NT2/D1 (cell line): ENCODE measurements at regions not wholly inside any gene's neighbourhood (a gene's known extent, or its start where the extent isn't known, plus 50 kb on each side); places are given as distances from the start of the nearest gene placed in this dataset.
A peak's percentile ranks its signal among the peaks of the same experiment; 100 is the strongest.

Source experiments
- DNase-seq: peaks from one replicate; pipeline ENCODE4 v3.0.0-alpha.2; 2011; ENCODE audit warnings: low read depth, low spot score
- H3K27me3 ChIP-seq: 2 replicates; pipeline ENCODE4 v1.6.0; 2011; ENCODE audit warnings: mild to moderate bottlenecking; ENCODE audit not compliant: insufficient read length, insufficient read depth
- H3K36me3 ChIP-seq: 2 replicates; pipeline ENCODE4 v1.6.1; 2011; ENCODE audit warnings: mild to moderate bottlenecking, low read length, mixed read lengths; ENCODE audit not compliant: insufficient read depth, insufficient read length
- H3K4me1 ChIP-seq: 2 replicates; pipeline ENCODE4 v1.5.1; 2011; ENCODE audit not compliant: insufficient read depth, insufficient read length
- H3K4me3 ChIP-seq: 2 replicates; pipeline ENCODE4 v1.5.1; 2011; ENCODE audit warnings: low read depth; ENCODE audit not compliant: insufficient read length
- H3K9ac ChIP-seq: 2 replicates; pipeline ENCODE4 v1.6.0; 2011; ENCODE audit warnings: low read depth; ENCODE audit not compliant: insufficient read length
- H3K9me3 ChIP-seq: 2 replicates; pipeline ENCODE4 v1.5.1; 2011; ENCODE audit warnings: mild to moderate bottlenecking, low read length; ENCODE audit not compliant: insufficient read depth
- SUZ12 ChIP-seq: IDR thresholded peaks from 2 replicates; pipeline ENCODE4 v1.6.1; 2011; ENCODE audit not compliant: insufficient read length, insufficient read depth; ENCODE audit errors: extremely low read depth
- YY1 ChIP-seq: IDR thresholded peaks from 2 replicates; pipeline ENCODE4 v1.6.1; 2011; ENCODE audit not compliant: insufficient read length, insufficient read depth
- ZNF274 ChIP-seq: IDR thresholded peaks from 2 replicates; pipeline ENCODE4 v1.6.1; 2011; ENCODE audit warnings: mild to moderate bottlenecking, low read depth, low read length

- no peak for DNase-seq
- no peaks in the 10 kb centered on the region for H3K9me3 ChIP-seq
- H3K27me3 ChIP-seq, result no peaks in the 10 kb centered on the region
- no peak for TF ChIP-seq ZNF274
- no peak for TF ChIP-seq SUZ12
- TF ChIP-seq YY1, result no peak
- no peaks in the 10 kb centered on the region for H3K4me1 ChIP-seq
- no peak overlapping the region for H3K9ac ChIP-seq
- no peaks in the 10 kb centered on the region for H3K36me3 ChIP-seq
- H3K4me3 ChIP-seq, result no peak overlapping the region
Observed at GRCh38 chr13:72246396-72246795, 379.4 kb upstream of the DACH1 start.

- no peak overlapping the region for H3K9ac ChIP-seq
- H3K4me3 ChIP-seq, result no peak overlapping the region
- no peaks in the 10 kb centered on the region for H3K36me3 ChIP-seq
- no peak for TF ChIP-seq ZNF274
- TF ChIP-seq YY1, result no peak
- TF ChIP-seq SUZ12, result no peak
- H3K27me3 ChIP-seq, result no peaks in the 10 kb centered on the region
- DNase-seq, result no peak
- no peaks in the 10 kb centered on the region for H3K4me1 ChIP-seq
- H3K9me3 ChIP-seq, result no peaks in the 10 kb centered on the region
Observed at GRCh38 chr13:72244788-72245187, 377.8 kb upstream of the DACH1 start.

- no peak for TF ChIP-seq YY1
- TF ChIP-seq ZNF274, result no peak
- no peak for TF ChIP-seq SUZ12
- Histone ChIP-seq H3K9ac (no peak overlapping the region), H3K36me3 (no peaks in the 10 kb centered on the region), H3K9me3 (no peaks in the 10 kb centered on the region), H3K4me3 (no peak overlapping the region), H3K27me3 (no peaks in the 10 kb centered on the region), H3K4me1 (no peaks in the 10 kb centered on the region)
- no peak for DNase-seq
Observed at GRCh38 chr13:72230131-72230530, 363.1 kb upstream of the DACH1 start.

- no peak for DNase-seq
- Histone ChIP-seq H3K4me3 (no peak overlapping the region), H3K9ac (no peak overlapping the region), H3K27me3 (no peaks in the 10 kb centered on the region), H3K36me3 (no peaks in the 10 kb centered on the region), H3K4me1 (no peaks in the 10 kb centered on the region), H3K9me3 (no peaks in the 10 kb centered on the region)
- no peak for TF ChIP-seq SUZ12
- no peak for TF ChIP-seq ZNF274
- TF ChIP-seq YY1, result no peak
Observed at GRCh38 chr13:72229067-72229466, 362.1 kb upstream of the DACH1 start.

- peak; percentile 65 for DNase-seq
- TF ChIP-seq ZNF274 (no peak), YY1 (no peak), SUZ12 (no peak)
Observed at GRCh38 chr13:72221276-72221962, 354.4 kb upstream of the DACH1 start.

GRCh38 chr13:72218966-72219365 lies 352.0 kb upstream of the DACH1 start:
- peaks cover 3% of the 10 kb centered on the region for H3K4me1 ChIP-seq
- no peaks in the 10 kb centered on the region for H3K36me3 ChIP-seq
- H3K27me3 ChIP-seq, result no peaks in the 10 kb centered on the region
- H3K4me3 ChIP-seq, result no peak overlapping the region
- H3K9ac ChIP-seq, result no peak overlapping the region
- H3K9me3 ChIP-seq, result no peaks in the 10 kb centered on the region
- DNase-seq, result no peak
- TF ChIP-seq SUZ12 (no peak), YY1 (no peak), ZNF274 (no peak)

More at GRCh38 chr13:72221276-72221962, 354.4 kb upstream of the DACH1 start:
- Histone ChIP-seq H3K9me3 (no peaks in the 10 kb centered on the region), H3K36me3 (no peaks in the 10 kb centered on the region), H3K4me1 (peaks cover 3% of the 10 kb centered on the region), H3K4me3 (no peak overlapping the region), H3K27me3 (no peaks in the 10 kb centered on the region), H3K9ac (no peak overlapping the region)

GRCh38 chr13:72217142-72217541 lies 350.1 kb upstream of the DACH1 start:
- Histone ChIP-seq H3K4me3 (no peak overlapping the region), H3K9me3 (no peaks in the 10 kb centered on the region), H3K36me3 (no peaks in the 10 kb centered on the region), H3K27me3 (no peaks in the 10 kb centered on the region), H3K9ac (no peak overlapping the region), H3K4me1 (peaks cover 3% of the 10 kb centered on the region)
- DNase-seq, result no peak
- TF ChIP-seq YY1 (no peak), SUZ12 (no peak), ZNF274 (no peak)
